Neural progenitor cell (in vitro differentiated cells): ENCODE measurements at regions not wholly inside any gene's neighbourhood (a gene's known extent, or its start where the extent isn't known, plus 50 kb on each side); places are given as distances from the start of the nearest gene placed in this dataset.

Source experiments
- DNase-seq: peaks from one replicate; pipeline ENCODE4 v3.0.0-alpha.2; 2016; ENCODE audit warnings: low spot score
- H2AFZ ChIP-seq: fragments of 200-600 bp; sonication (generic); replicated peaks from 2 replicates; pipeline ENCODE4 v1.6.1; 2016; ENCODE audit warnings: antibody characterized with exemption
- H3F3A ChIP-seq: fragments of 200-600 bp; sonication (generic); 2 replicates; pipeline ENCODE4 v1.6.1; 2016; ENCODE audit warnings: antibody characterized with exemption, low read depth
- H3K27ac ChIP-seq: fragments of 200-600 bp; sonication (generic); 2 replicates; pipeline ENCODE4 v1.5.1; 2016; ENCODE audit warnings: mild to moderate bottlenecking
- H3K27me3 ChIP-seq: fragments of 200-600 bp; sonication (generic); 2 replicates; pipeline ENCODE4 v1.6.1; 2016; ENCODE audit warnings: mild to moderate bottlenecking, moderate library complexity
- H3K36me3 ChIP-seq: fragments of 200-600 bp; sonication (generic); 2 replicates; pipeline ENCODE4 v1.5.1; 2016
- H3K4me1 ChIP-seq: fragments of 200-600 bp; sonication (generic); 2 replicates; pipeline ENCODE4 v1.6.1; 2016; ENCODE audit warnings: mixed run types
- H3K4me2 ChIP-seq: fragments of 200-600 bp; sonication (generic); 2 replicates; pipeline ENCODE4 v1.6.1; 2016
- H3K4me3 ChIP-seq: fragments of 200-600 bp; sonication (generic); 2 replicates; pipeline ENCODE4 v1.5.1; 2016
- H3K79me2 ChIP-seq: fragments of 200-600 bp; sonication (generic); 2 replicates; pipeline ENCODE4 v1.6.1; 2016; ENCODE audit warnings: low read depth
- H3K9ac ChIP-seq: fragments of 200-600 bp; sonication (generic); 2 replicates; pipeline ENCODE4 v1.6.1; 2016
- H3K9me3 ChIP-seq: fragments of 200-600 bp; sonication (generic); 2 replicates; pipeline ENCODE4 v1.5.1; 2016; ENCODE audit warnings: low read depth
- H4K20me1 ChIP-seq: fragments of 200-600 bp; sonication (generic); 2 replicates; pipeline ENCODE4 v1.6.1; 2016; ENCODE audit warnings: low read depth
- H3K27ac Mint-ChIP-seq: 3 replicates; pipeline ENCODE4 v1.8.0; 2021; ENCODE audit warnings: mixed read lengths
- H3K27me3 Mint-ChIP-seq: 2 replicates; pipeline ENCODE4 v1.8.0; 2022; ENCODE audit warnings: low read depth, mild to moderate bottlenecking, inconsistent platforms, moderate library complexity, mixed read lengths; ENCODE audit not compliant: insufficient read depth
- H3K36me3 Mint-ChIP-seq: 3 replicates; pipeline ENCODE4 v1.8.0; 2021; ENCODE audit warnings: mixed read lengths
- H3K4me1 Mint-ChIP-seq: 3 replicates; pipeline ENCODE4 v1.8.0; 2021; ENCODE audit warnings: mixed read lengths
- H3K4me3 Mint-ChIP-seq: 3 replicates; pipeline ENCODE4 v1.8.0; 2021; ENCODE audit warnings: mild to moderate bottlenecking, moderate library complexity, mixed read lengths
- H3K9me3 Mint-ChIP-seq: 3 replicates; pipeline ENCODE4 v1.8.0; 2020; ENCODE audit warnings: mixed read lengths
- CTCF ChIP-seq: fragments of 200-600 bp; sonication (generic); IDR thresholded peaks from 2 replicates; pipeline ENCODE4 v1.5.1; 2017; ENCODE audit warnings: antibody characterized with exemption, mild to moderate bottlenecking
- EZH2 ChIP-seq: fragments of 200-600 bp; sonication (generic); IDR thresholded peaks from 2 replicates; pipeline ENCODE4 v1.6.1; 2017; ENCODE audit warnings: antibody characterized with exemption, mild to moderate bottlenecking, moderate library complexity
- EZH2phosphoT487 ChIP-seq: fragments of 200-600 bp; sonication (generic); IDR thresholded peaks from 2 replicates; pipeline ENCODE4 v1.6.1; 2017; ENCODE audit warnings: antibody characterized with exemption

DNA sequence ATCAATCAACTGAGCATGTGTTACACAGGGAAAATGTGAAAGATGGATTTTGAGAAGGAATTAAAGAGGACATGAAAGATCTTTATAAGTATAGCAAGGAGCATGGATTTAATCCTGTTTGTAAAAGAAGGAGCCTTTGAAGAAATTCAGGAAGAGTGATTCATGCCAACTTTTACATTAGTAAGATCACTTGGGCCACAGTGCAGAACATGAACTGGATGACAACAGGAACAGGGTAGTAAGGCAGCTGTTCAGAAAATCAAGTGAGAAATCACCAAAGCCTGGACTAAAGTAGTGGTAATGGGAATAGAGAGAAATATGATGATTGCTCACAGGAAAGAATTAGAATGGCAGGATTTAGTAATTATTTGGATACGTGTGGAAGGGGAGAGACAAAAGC, 265.7 kb upstream of the PCDH7 start:
- peaks cover 2% of the 10 kb centered on the region for H3K9me3 Mint-ChIP-seq
- H3K27me3 Mint-ChIP-seq, result no peaks in the 10 kb centered on the region
- no peak overlapping the region for H3K9ac ChIP-seq
- no peak overlapping the region for H3K27ac ChIP-seq
- H3K4me2 ChIP-seq, result no peak overlapping the region
- H3K36me3 Mint-ChIP-seq, result no peaks in the 10 kb centered on the region
- H3F3A ChIP-seq, result no peaks in the 10 kb centered on the region
- no peaks in the 10 kb centered on the region for H3K9me3 ChIP-seq
- H3K4me3 ChIP-seq, result no peak overlapping the region
- no peaks in the 10 kb centered on the region for H3K4me1 Mint-ChIP-seq
- no peaks in the 10 kb centered on the region for H3K27me3 ChIP-seq
- TF ChIP-seq EZH2 (no peak), EZH2phosphoT487 (no peak), CTCF (no peak)
- no peak overlapping the region for H2AFZ ChIP-seq
- no peaks in the 10 kb centered on the region for H4K20me1 ChIP-seq
- H3K79me2 ChIP-seq, result no peaks in the 10 kb centered on the region
- H3K36me3 ChIP-seq, result no peaks in the 10 kb centered on the region
- no peak overlapping the region for H3K4me3 Mint-ChIP-seq
- H3K4me1 ChIP-seq, result no peaks in the 10 kb centered on the region
- DNase-seq, result no peak
- H3K27ac Mint-ChIP-seq, result no peak overlapping the region

- Histone ChIP-seq H2AFZ (no peak overlapping the region), H4K20me1 (no peaks in the 10 kb centered on the region), H3F3A (no peaks in the 10 kb centered on the region), H3K4me2 (no peak overlapping the region), H3K27ac (no peak overlapping the region), H3K4me3 (no peak overlapping the region), H3K4me1 (peaks cover 13% of the 10 kb centered on the region), H3K9me3 (no peaks in the 10 kb centered on the region), H3K27me3 (no peaks in the 10 kb centered on the region), H3K36me3 (no peaks in the 10 kb centered on the region), H3K79me2 (no peaks in the 10 kb centered on the region), H3K9ac (no peak overlapping the region)
- Mint-ChIP-seq H3K27ac (no peak overlapping the region), H3K4me1 (peaks cover 11% of the 10 kb centered on the region), H3K36me3 (no peaks in the 10 kb centered on the region), H3K27me3 (no peaks in the 10 kb centered on the region), H3K9me3 (peaks cover 2% of the 10 kb centered on the region), H3K4me3 (no peak overlapping the region)
- DNase-seq, result no peak
- TF ChIP-seq CTCF (no peak), EZH2 (no peak)
Measured at GRCh38 chr4:30456716-30457115, 263.5 kb upstream of the PCDH7 start.

DNA sequence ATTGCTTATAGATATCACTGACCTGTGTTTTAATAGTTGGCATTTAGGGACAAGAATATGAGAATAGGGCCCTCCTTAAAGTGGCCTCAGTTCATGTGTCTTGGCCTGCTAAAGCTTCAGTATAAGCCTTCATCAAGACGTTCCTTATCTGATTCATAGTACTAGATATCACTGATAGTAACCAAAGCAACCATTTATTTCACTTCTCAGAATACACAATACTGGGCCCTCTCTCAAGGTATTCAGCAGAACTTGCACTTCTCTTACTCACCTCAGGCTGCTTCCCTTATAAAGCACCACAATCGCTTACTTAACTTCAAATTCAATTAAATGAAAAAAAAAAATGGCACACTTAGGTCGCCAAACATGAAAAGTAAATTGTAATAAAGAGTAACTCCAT, 259.4 kb upstream of the PCDH7 start:
- no peak overlapping the region for H3K27ac ChIP-seq
- no peaks in the 10 kb centered on the region for H3K79me2 ChIP-seq
- no peak overlapping the region for H3K27ac Mint-ChIP-seq
- H3K4me2 ChIP-seq, result peak overlapping the region; percentile 47
- H3K4me3 ChIP-seq, result no peak overlapping the region
- peaks cover 13% of the 10 kb centered on the region for H3K4me1 ChIP-seq
- H3K9me3 Mint-ChIP-seq, result peaks cover 2% of the 10 kb centered on the region
- H4K20me1 ChIP-seq, result no peaks in the 10 kb centered on the region
- no peak overlapping the region for H3K9ac ChIP-seq
- no peak for DNase-seq
- H3K36me3 Mint-ChIP-seq, result no peaks in the 10 kb centered on the region
- H3K9me3 ChIP-seq, result no peaks in the 10 kb centered on the region
- TF ChIP-seq CTCF, result no peak
- no peak for TF ChIP-seq EZH2
- no peak for TF ChIP-seq EZH2phosphoT487
- peak overlapping the region; percentile 83 for H2AFZ ChIP-seq
- H3F3A ChIP-seq, result no peaks in the 10 kb centered on the region
- H3K4me3 Mint-ChIP-seq, result no peak overlapping the region
- H3K27me3 Mint-ChIP-seq, result no peaks in the 10 kb centered on the region
- no peaks in the 10 kb centered on the region for H3K27me3 ChIP-seq
- peaks cover 11% of the 10 kb centered on the region for H3K4me1 Mint-ChIP-seq
- no peaks in the 10 kb centered on the region for H3K36me3 ChIP-seq

- no peak overlapping the region for H3K4me3 Mint-ChIP-seq
- peak overlapping the region; percentile 47 for H3K4me2 ChIP-seq
- peaks cover 13% of the 10 kb centered on the region for H3K4me1 ChIP-seq
- no peaks in the 10 kb centered on the region for H3K27me3 Mint-ChIP-seq
- H3K27me3 ChIP-seq, result no peaks in the 10 kb centered on the region
- H3K27ac ChIP-seq, result no peak overlapping the region
- no peaks in the 10 kb centered on the region for H3K9me3 Mint-ChIP-seq
- H3K36me3 ChIP-seq, result no peaks in the 10 kb centered on the region
- H3K36me3 Mint-ChIP-seq, result no peaks in the 10 kb centered on the region
- H3K9ac ChIP-seq, result no peak overlapping the region
- H3F3A ChIP-seq, result no peaks in the 10 kb centered on the region
- no peaks in the 10 kb centered on the region for H3K79me2 ChIP-seq
- H3K27ac Mint-ChIP-seq, result no peak overlapping the region
- peak overlapping the region; percentile 83 for H2AFZ ChIP-seq
- H4K20me1 ChIP-seq, result no peaks in the 10 kb centered on the region
- peaks cover 11% of the 10 kb centered on the region for H3K4me1 Mint-ChIP-seq
- DNase-seq, result peak; percentile 51
- H3K9me3 ChIP-seq, result no peaks in the 10 kb centered on the region
- no peak for TF ChIP-seq EZH2
- TF ChIP-seq CTCF, result no peak
- no peak for TF ChIP-seq EZH2phosphoT487
- no peak overlapping the region for H3K4me3 ChIP-seq
Measured at GRCh38 chr4:30461218-30461617, 259.0 kb upstream of the PCDH7 start.
